Progenitor cell of endocrine pancreas (in vitro differentiated cells): ENCODE measurements at regions not wholly inside any gene's neighbourhood (a gene's known extent, or its start where the extent isn't known, plus 50 kb on each side); places are given as distances from the start of the nearest gene placed in this dataset.
A peak's percentile ranks its signal among the peaks of the same experiment; 100 is the strongest.
"Not testable (repeated sequence)": the region's sequence is repeated elsewhere in the genome, so short reads cannot be mapped to it uniquely, and the experiment has no call there.

Experiments
- DNase-seq: peaks from one replicate; pipeline ENCODE4 v3.0.0; 2021; ENCODE audit warnings: low spot score; ENCODE audit not compliant: unreplicated experiment
- H3K27ac Mint-ChIP-seq: 2 replicates; pipeline ENCODE4 v1.8.0; 2021; ENCODE audit warnings: mild to moderate bottlenecking, moderate library complexity, mixed read lengths
- H3K27me3 Mint-ChIP-seq: 2 replicates; pipeline ENCODE4 v1.8.0; 2021; ENCODE audit warnings: mixed read lengths
- H3K36me3 Mint-ChIP-seq: 2 replicates; pipeline ENCODE4 v1.8.0; 2022; ENCODE audit warnings: mixed read lengths; ENCODE audit not compliant: insufficient read depth
- H3K4me1 Mint-ChIP-seq: 2 replicates; pipeline ENCODE4 v1.8.0; 2021; ENCODE audit warnings: low read depth, mixed read lengths
- H3K4me3 Mint-ChIP-seq: 2 replicates; pipeline ENCODE4 v1.8.0; 2021; ENCODE audit warnings: low read depth, mild to moderate bottlenecking, moderate library complexity, mixed read lengths
- H3K9me3 Mint-ChIP-seq: 2 replicates; pipeline ENCODE4 v1.8.0; 2021; ENCODE audit warnings: low read depth, mixed read lengths
- TF ChIP-seq, protein P1 (sequence below): fragments of 200-600 bp; sonication (generic); IDR thresholded peaks from one replicate; pipeline ENCODE4 v1.5.0; 2021; ENCODE audit warnings: antibody characterized with exemption, mild to moderate bottlenecking; ENCODE audit not compliant: unreplicated experiment

DNA sequence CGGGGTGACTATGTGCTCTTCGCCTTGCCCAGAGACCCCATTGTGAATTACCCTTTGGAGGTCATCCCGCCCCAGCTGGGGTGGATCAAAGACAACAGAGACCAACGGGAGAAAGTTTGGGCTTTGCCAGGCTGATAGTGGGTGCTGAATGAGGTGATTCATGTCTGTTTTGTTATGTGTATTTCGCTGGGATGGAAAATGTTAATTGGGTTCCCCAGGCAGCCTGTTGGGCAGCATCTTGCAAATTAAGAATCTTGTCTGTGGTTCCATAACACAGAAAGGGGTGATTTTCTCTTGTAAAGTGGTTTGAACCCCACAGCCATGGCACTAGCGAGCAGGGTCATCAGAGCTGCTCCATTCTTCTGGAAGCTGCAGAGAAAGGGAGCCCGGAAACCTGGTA lies 63.1 kb upstream of the UNC93A start:
- peaks cover 3% of the 10 kb centered on the region for H3K36me3 Mint-ChIP-seq
- H3K9me3 Mint-ChIP-seq = peaks cover 3% of the 10 kb centered on the region
- no peak overlapping the region for H3K27ac Mint-ChIP-seq
- TF ChIP-seq, protein P1, sequence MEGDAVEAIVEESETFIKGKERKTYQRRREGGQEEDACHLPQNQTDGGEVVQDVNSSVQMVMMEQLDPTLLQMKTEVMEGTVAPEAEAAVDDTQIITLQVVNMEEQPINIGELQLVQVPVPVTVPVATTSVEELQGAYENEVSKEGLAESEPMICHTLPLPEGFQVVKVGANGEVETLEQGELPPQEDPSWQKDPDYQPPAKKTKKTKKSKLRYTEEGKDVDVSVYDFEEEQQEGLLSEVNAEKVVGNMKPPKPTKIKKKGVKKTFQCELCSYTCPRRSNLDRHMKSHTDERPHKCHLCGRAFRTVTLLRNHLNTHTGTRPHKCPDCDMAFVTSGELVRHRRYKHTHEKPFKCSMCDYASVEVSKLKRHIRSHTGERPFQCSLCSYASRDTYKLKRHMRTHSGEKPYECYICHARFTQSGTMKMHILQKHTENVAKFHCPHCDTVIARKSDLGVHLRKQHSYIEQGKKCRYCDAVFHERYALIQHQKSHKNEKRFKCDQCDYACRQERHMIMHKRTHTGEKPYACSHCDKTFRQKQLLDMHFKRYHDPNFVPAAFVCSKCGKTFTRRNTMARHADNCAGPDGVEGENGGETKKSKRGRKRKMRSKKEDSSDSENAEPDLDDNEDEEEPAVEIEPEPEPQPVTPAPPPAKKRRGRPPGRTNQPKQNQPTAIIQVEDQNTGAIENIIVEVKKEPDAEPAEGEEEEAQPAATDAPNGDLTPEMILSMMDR = no peak
- H3K27me3 Mint-ChIP-seq = peaks cover 28% of the 10 kb centered on the region
- DNase-seq = no peak
- no peak overlapping the region for H3K4me3 Mint-ChIP-seq
- peaks cover 37% of the 10 kb centered on the region for H3K4me1 Mint-ChIP-seq

DNA sequence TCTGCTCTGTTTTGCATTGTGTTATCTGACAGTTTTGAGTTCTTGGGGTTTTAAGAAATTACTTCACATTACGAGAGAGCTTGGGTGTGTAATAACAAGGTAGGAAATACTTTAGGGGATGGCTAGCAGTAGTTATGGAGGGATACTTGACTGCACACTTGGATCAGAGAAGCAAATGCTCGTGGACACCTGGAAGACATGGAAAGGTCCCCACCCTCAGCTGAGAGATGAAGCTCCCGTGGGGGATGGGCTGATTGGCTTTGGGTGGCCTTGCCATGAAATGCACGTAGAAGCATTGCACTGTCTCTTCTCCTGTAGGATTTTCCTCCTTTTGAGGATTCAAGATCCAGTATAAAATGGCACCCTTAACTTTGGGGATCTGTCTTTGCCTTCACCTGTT lies 61.5 kb upstream of the UNC93A start:
- Mint-ChIP-seq H3K27me3 (peaks cover 28% of the 10 kb centered on the region), H3K36me3 (peaks cover 3% of the 10 kb centered on the region), H3K27ac (no peak overlapping the region), H3K9me3 (peaks cover 3% of the 10 kb centered on the region), H3K4me3 (no peak overlapping the region), H3K4me1 (peaks cover 39% of the 10 kb centered on the region)
- TF ChIP-seq, protein P1 = no peak
- DNase-seq = no peak

DNA sequence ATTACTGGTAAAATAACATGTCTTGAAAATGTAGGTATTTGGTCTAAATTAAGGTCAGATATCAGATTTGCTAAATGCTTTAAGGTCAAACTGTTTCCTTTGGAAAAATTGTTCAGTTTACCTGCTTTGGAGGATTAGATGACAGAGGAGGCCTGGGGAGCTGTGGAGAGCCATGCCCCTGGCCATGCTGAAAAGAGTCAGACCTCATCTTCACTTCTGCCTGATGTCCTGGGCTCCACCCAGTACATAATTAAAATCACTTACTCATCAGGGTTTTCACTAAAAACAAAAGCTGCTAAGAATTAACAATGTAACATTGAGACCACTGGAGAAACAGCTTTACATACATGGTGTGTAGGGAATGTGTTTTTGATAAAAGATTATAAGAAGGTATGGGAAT lies 60.8 kb upstream of the UNC93A start:
- peaks cover 3% of the 10 kb centered on the region for H3K36me3 Mint-ChIP-seq
- TF ChIP-seq, protein P1 = no peak
- H3K9me3 Mint-ChIP-seq = peaks cover 3% of the 10 kb centered on the region
- H3K4me1 Mint-ChIP-seq = peaks cover 44% of the 10 kb centered on the region
- H3K27ac Mint-ChIP-seq = no peak overlapping the region
- H3K27me3 Mint-ChIP-seq = peaks cover 31% of the 10 kb centered on the region
- DNase-seq = no peak
- no peak overlapping the region for H3K4me3 Mint-ChIP-seq

DNA sequence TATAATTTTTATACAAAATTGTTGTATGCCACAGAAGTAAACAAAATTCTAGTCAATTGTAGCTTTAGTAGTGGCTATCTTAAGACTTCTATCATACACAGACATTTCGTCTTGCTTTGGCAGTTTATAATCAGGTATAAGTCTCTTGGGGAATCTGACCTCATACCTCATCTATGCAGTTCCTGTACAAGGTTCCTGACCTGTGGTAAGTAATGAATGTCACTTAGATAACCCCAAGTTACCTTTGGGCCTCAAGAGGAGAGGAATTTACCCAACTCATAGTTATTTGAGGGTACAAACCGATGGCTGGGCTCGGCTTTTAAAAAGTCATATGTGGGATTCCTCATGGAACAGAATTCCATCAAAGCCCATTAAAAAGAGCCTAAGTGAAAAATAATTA lies 58.8 kb upstream of the UNC93A start:
- H3K36me3 Mint-ChIP-seq = peaks cover 3% of the 10 kb centered on the region
- no peak for DNase-seq
- TF ChIP-seq, protein P1 = no peak
- peaks cover 30% of the 10 kb centered on the region for H3K27me3 Mint-ChIP-seq
- no peak overlapping the region for H3K4me3 Mint-ChIP-seq
- peak overlapping the region; percentile 77 for H3K27ac Mint-ChIP-seq
- peaks cover 45% of the 10 kb centered on the region for H3K4me1 Mint-ChIP-seq
- H3K9me3 Mint-ChIP-seq = peaks cover 3% of the 10 kb centered on the region

DNA sequence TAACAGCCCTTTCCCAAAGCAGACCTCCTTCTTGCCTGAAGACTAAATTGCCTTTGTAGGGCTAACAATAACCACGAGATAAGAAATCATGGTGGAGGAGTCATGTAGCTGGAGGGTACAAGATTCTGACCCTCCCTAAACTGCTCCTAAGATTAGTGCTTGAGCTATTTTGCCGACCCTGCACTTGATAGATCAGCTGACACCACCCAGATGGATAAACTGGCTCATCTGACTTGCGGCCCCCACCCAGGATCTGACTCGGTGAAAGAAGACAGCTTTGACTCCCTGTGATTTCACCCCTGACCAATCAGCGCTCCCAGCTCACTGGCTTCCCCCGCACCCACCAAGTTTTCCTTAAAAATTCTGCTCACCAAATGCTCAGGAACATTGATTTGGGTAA lies 57.6 kb upstream of the UNC93A start:
- Mint-ChIP-seq H3K36me3 (no peaks in the 10 kb centered on the region), H3K9me3 (no peaks in the 10 kb centered on the region), H3K4me3 (no peak overlapping the region)

DNA sequence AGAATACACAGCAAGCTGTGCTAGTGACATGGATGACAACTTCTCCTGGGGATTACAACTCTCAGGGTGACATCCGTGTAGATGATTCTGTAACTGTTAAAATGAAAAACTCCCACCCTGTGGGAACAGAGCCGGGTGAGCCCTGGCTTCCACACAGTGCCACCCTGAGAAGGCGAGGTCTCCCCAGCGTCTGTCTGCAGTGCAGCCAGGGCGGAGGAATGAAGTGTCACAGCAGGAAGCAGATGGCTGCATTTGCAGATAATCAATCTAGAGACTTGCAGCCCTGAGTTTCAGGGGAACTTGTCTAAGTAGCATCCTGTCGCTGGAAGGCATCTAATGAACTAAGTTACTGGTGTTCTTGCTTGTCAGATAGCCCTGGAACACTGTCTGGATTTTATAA lies 56.5 kb upstream of the UNC93A start:
- DNase-seq, H3K4me3 Mint-ChIP-seq, H3K9me3 Mint-ChIP-seq, H3K27me3 Mint-ChIP-seq, H3K36me3 Mint-ChIP-seq: not testable (repeated sequence)
- Mint-ChIP-seq H3K4me1 (peaks cover 57% of the 10 kb centered on the region), H3K27ac (peak overlapping the region; percentile 23)

More for the DNA sequence above, 57.6 kb upstream of the UNC93A start:
- TF ChIP-seq, protein P1 = no peak
- peaks cover 49% of the 10 kb centered on the region for H3K4me1 Mint-ChIP-seq
- H3K27me3 Mint-ChIP-seq = peaks cover 19% of the 10 kb centered on the region
- peak overlapping the region; percentile 77 for H3K27ac Mint-ChIP-seq
- DNase-seq = no peak
